ENCODE measurements at regions not wholly inside any gene's neighbourhood (a gene's known extent, or its start where the extent isn't known, plus 50 kb on each side); places are given as distances from the start of the nearest gene placed in this dataset.

- no peak for TF ChIP-seq CTCF (IDR thresholded peaks at IDR 0.05)
- TF ChIP-seq POLR2A (IDR thresholded peaks at IDR 0.05), result no peak
These were observed 198.8 kb upstream of the TMEM132C start for GRCh38 chr12:128068211-128068610.
